Panc1 (cell line): ENCODE measurements at regions not wholly inside any gene's neighbourhood (a gene's known extent, or its start where the extent isn't known, plus 50 kb on each side); places are given as distances from the start of the nearest gene placed in this dataset.

Experiments used
- ATAC-seq: fragments of 200-7000 bp; cut with Tn5 transposase; 2 replicates; pipeline ENCODE4 v1.9.1; 2020; ENCODE audit warnings: mild to moderate bottlenecking, moderate library complexity
- BruUV-seq: library from RNA; stranded (reverse); fragments of 400-500 nt; replicated peaks from 2 replicates; lab custom pipeline; 2021; lab: Mats Ljungman, UMichigan
- CTCF ChIA-PET: fragments of 300-600 bp; sonication (Branson Sonifier 250); formaldehyde crosslinking; loops from one replicate; lab custom pipeline; 2022; ENCODE audit warnings: antibody characterized with exemption; lab: Charles Lee
- POLR2A ChIA-PET: fragments of 300-600 bp; sonication (Branson Sonifier 250); formaldehyde crosslinking; loops from one replicate; lab custom pipeline; 2022; ENCODE audit warnings: antibody characterized with exemption; lab: Charles Lee
- DNase-seq: peaks from one replicate; pipeline ENCODE4 v3.0.0-alpha.2; 2010; ENCODE audit warnings: low read depth, low spot score
- H3K27ac ChIP-seq: 2 replicates; pipeline ENCODE4 v1.5.1; 2011; ENCODE audit warnings: mild to moderate bottlenecking, low read length, inconsistent platforms
- H3K27me3 ChIP-seq: fragments of 200-500 bp; sonication (Bioruptor generic); 2 replicates; pipeline ENCODE4 v1.6.0; 2014; ENCODE audit warnings: low read length, inconsistent platforms; ENCODE audit not compliant: control insufficient read depth, insufficient read depth
- H3K36me3 ChIP-seq: fragments of 200-500 bp; sonication (Bioruptor generic); 2 replicates; pipeline ENCODE4 v1.5.1; 2014; ENCODE audit warnings: inconsistent platforms, mild to moderate bottlenecking, low read length, moderate library complexity; ENCODE audit not compliant: control insufficient read depth, insufficient read depth
- H3K4me1 ChIP-seq: 2 replicates; pipeline ENCODE4 v1.5.1; 2011; ENCODE audit warnings: inconsistent platforms, mild to moderate bottlenecking, low read length, moderate library complexity; ENCODE audit not compliant: control insufficient read depth, insufficient read depth
- H3K4me3 ChIP-seq, 2 experiments: 2 replicates each; pipeline ENCODE4 v1.5.1; 2011 to 2012; ENCODE audit warnings: low read depth in 2 of 2, low read length in 2 of 2, mild to moderate bottlenecking in 2 of 2, inconsistent platforms in 1 of 2, moderate library complexity in 1 of 2
- H3K9me3 ChIP-seq: fragments of 200-500 bp; sonication (Bioruptor generic); 2 replicates; pipeline ENCODE4 v1.5.1; 2014; ENCODE audit warnings: low read depth, mild to moderate bottlenecking, inconsistent platforms, low read length, moderate library complexity; ENCODE audit not compliant: control insufficient read depth, insufficient read depth
- POLR2AphosphoS5 ChIP-seq: IDR thresholded peaks from 2 replicates; pipeline ENCODE4 v1.6.1; 2012; ENCODE audit warnings: mild to moderate bottlenecking, low read depth, low read length, moderate library complexity
- SIN3A ChIP-seq: IDR thresholded peaks from 2 replicates; pipeline ENCODE4 v1.6.1; 2012; ENCODE audit warnings: low read depth, mild to moderate bottlenecking, low read length, moderate library complexity, borderline replicate concordance; ENCODE audit not compliant: insufficient read depth
- TCF7L2 ChIP-seq: IDR thresholded peaks from 2 replicates; pipeline ENCODE4 v1.6.1; 2011; ENCODE audit warnings: mild to moderate bottlenecking, low read depth, low read length, inconsistent platforms
- in situ Hi-C: cut with HindIII; loops from 2 replicates; pipeline ENCODE4 v1.10.0; 2016; ENCODE audit warnings: low sequenced_read_pairs, low pct_unique_long_range_greater_than_20kb
- intact Hi-C: fragments of 100-400 bp; cut with micrococcal nuclease; formaldehyde crosslinking; loops from one replicate; pipeline ENCODE4 v1.10.0; 2022; ENCODE audit not compliant: unreplicated experiment
- TF ChIP-seq, protein P1 (sequence below): fragments of 450-650 bp; IDR thresholded peaks from 2 replicates; pipeline ENCODE4 v1.5.1; 2017; ENCODE audit warnings: mild to moderate bottlenecking
- TF ChIP-seq, protein P2 (sequence below), 2 experiments: IDR thresholded peaks; 2 replicates each; pipeline ENCODE4 v1.6.1; 2011 to 2012; ENCODE audit warnings: low read depth in 2 of 2, control low read depth in 1 of 2, low read length in 1 of 2, mild to moderate bottlenecking in 1 of 2, moderate library complexity in 1 of 2; ENCODE audit not compliant: insufficient read depth in 1 of 2

DNA sequence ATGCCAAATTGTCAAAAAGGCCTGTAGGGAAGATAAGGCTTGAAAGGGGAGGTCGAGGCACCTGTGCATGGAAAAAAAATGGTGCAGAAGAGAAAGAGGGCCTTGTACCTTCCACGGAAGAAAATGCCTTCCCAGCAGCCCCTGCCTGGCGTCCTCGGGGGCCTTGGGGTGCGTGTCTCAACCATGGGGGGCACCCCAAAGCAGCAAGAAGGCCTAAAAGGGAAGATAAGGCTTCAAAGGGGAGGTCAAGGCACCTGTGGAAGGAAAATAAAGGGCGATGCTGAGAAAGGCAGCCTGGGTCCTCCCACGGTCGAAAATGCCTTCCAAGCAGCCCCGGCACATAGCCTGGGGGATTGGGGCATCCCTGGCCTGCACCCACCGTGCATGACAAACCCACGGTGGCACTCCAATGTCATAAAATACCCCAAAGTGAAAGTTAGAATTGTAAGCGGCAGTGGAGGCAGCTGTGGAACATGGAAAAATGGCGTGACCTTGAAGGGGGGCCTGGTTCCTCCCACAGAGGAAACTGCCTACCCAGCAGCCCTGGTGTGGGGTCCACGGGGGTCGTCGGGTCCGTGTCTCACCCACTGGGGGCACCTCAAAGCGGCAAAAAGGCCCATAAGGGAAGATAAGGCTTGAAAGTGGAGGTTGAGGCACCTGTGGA is 275.0 kb downstream of the ALG10 start:
- Histone ChIP-seq H3K4me1 (peaks cover 10% of the 10 kb centered on the region), H3K4me3 (peak overlapping the region in 1 of 2 experiments; percentile 32; a peak in 1 of 4 replicates), H3K27me3 (peaks cover 6% of the 10 kb centered on the region; the same call in 1 of the 2 replicates), H3K36me3 (no peaks in the 10 kb centered on the region), H3K9me3 (no peaks in the 10 kb centered on the region), H3K27ac (no peak overlapping the region)
- ATAC-seq (no peak), DNase-seq (no peak)
- in situ Hi-C loops (no loop called here), intact Hi-C loops (loop anchor here (10.0 kb wide), 1 partner anchor 62 kb away; no protein-coding TSS in a partner anchor)
- TF ChIP-seq, protein P1, sequence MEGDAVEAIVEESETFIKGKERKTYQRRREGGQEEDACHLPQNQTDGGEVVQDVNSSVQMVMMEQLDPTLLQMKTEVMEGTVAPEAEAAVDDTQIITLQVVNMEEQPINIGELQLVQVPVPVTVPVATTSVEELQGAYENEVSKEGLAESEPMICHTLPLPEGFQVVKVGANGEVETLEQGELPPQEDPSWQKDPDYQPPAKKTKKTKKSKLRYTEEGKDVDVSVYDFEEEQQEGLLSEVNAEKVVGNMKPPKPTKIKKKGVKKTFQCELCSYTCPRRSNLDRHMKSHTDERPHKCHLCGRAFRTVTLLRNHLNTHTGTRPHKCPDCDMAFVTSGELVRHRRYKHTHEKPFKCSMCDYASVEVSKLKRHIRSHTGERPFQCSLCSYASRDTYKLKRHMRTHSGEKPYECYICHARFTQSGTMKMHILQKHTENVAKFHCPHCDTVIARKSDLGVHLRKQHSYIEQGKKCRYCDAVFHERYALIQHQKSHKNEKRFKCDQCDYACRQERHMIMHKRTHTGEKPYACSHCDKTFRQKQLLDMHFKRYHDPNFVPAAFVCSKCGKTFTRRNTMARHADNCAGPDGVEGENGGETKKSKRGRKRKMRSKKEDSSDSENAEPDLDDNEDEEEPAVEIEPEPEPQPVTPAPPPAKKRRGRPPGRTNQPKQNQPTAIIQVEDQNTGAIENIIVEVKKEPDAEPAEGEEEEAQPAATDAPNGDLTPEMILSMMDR, result no peak
- TF ChIP-seq, protein P2, sequence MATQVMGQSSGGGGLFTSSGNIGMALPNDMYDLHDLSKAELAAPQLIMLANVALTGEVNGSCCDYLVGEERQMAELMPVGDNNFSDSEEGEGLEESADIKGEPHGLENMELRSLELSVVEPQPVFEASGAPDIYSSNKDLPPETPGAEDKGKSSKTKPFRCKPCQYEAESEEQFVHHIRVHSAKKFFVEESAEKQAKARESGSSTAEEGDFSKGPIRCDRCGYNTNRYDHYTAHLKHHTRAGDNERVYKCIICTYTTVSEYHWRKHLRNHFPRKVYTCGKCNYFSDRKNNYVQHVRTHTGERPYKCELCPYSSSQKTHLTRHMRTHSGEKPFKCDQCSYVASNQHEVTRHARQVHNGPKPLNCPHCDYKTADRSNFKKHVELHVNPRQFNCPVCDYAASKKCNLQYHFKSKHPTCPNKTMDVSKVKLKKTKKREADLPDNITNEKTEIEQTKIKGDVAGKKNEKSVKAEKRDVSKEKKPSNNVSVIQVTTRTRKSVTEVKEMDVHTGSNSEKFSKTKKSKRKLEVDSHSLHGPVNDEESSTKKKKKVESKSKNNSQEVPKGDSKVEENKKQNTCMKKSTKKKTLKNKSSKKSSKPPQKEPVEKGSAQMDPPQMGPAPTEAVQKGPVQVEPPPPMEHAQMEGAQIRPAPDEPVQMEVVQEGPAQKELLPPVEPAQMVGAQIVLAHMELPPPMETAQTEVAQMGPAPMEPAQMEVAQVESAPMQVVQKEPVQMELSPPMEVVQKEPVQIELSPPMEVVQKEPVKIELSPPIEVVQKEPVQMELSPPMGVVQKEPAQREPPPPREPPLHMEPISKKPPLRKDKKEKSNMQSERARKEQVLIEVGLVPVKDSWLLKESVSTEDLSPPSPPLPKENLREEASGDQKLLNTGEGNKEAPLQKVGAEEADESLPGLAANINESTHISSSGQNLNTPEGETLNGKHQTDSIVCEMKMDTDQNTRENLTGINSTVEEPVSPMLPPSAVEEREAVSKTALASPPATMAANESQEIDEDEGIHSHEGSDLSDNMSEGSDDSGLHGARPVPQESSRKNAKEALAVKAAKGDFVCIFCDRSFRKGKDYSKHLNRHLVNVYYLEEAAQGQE (IDR thresholded peaks at IDR 0.05; ENCODE audit: insufficient read depth in 1 of 2, low read depth in 2 of 2, low read length in 1 of 2), result no peak
- TF ChIP-seq TCF7L2 (no peak), SIN3A (no peak), POLR2AphosphoS5 (no peak)
- BruUV-seq, result no TSS peak
- POLR2A ChIA-PET, result no interaction called here
- CTCF ChIA-PET, result no interaction called here

DNA sequence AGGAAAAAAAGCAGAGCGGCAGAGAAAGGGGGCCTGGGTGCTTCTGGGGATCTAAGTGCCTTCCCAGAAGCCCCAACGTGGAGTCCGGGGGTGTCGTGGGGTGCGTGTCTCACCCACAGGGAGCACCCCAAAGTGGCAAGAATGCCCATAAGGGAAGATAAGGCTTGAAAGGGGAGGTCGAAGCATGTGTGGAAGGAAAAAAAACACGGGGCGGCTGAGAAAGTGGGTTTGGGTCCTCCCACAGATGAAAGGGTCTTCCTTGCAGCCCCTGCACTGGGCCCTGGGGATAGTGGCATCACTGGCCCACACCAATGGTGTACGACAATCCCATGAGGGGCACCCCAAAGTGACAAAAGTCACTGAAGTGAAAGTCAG is 275.5 kb downstream of the ALG10 start:
- Histone ChIP-seq H3K27me3 (peaks cover 8% of the 10 kb centered on the region; the same call in 1 of the 2 replicates), H3K36me3 (no peaks in the 10 kb centered on the region), H3K27ac (no peak overlapping the region), H3K4me3 (peak overlapping the region in 1 of 2 experiments; percentile 32; a peak in 1 of 4 replicates), H3K9me3 (no peaks in the 10 kb centered on the region), H3K4me1 (peaks cover 10% of the 10 kb centered on the region)
- intact Hi-C loops, result loop anchor here (10.0 kb wide), 1 partner anchor 63 kb away; no protein-coding TSS in a partner anchor
- no TSS peak for BruUV-seq
- DNase-seq (no peak), ATAC-seq (no peak)
- ChIA-PET POLR2A (no interaction called here), CTCF (no interaction called here)
- in situ Hi-C loops, result no loop called here
- TF ChIP-seq, protein P1, result no peak
- no peak for TF ChIP-seq POLR2AphosphoS5
- TF ChIP-seq, protein P2 (IDR thresholded peaks at IDR 0.05; ENCODE audit: insufficient read depth in 1 of 2, low read depth in 2 of 2, low read length in 1 of 2), result no peak
- no peak for TF ChIP-seq SIN3A
- no peak for TF ChIP-seq TCF7L2
